MM.1S (cell line): ENCODE measurements at regions not wholly inside any gene's neighbourhood (a gene's known extent, or its start where the extent isn't known, plus 50 kb on each side); places are given as distances from the start of the nearest gene placed in this dataset.

Experiments used
- DNase-seq: peaks from one replicate; pipeline ENCODE4 v3.0.0-alpha.2; 2015
- H2AFZ ChIP-seq: fragments of 300-600 bp; sonication (generic); 2 replicates; pipeline ENCODE4 v1.6.0; 2016; ENCODE audit warnings: antibody characterized with exemption, low read length
- H3F3A ChIP-seq: fragments of 300-600 bp; sonication (generic); 2 replicates; pipeline ENCODE4 v1.6.1; 2016; ENCODE audit warnings: mild to moderate bottlenecking, antibody characterized with exemption, low read length, moderate library complexity, mixed read lengths; ENCODE audit not compliant: insufficient read depth
- H3K27ac ChIP-seq: fragments of 300-600 bp; sonication (generic); 2 replicates; pipeline ENCODE4 v1.5.1; 2016; ENCODE audit warnings: mild to moderate bottlenecking, low read length
- H3K27me3 ChIP-seq: fragments of 300-600 bp; sonication (generic); replicated peaks from 2 replicates; pipeline ENCODE4 v1.6.0; 2016; ENCODE audit warnings: low read length; ENCODE audit not compliant: insufficient read depth
- H3K36me3 ChIP-seq: fragments of 300-600 bp; sonication (generic); replicated peaks from 2 replicates; pipeline ENCODE4 v1.6.1; 2016; ENCODE audit warnings: mild to moderate bottlenecking, low read length, mixed read lengths; ENCODE audit not compliant: insufficient read depth
- H3K4me1 ChIP-seq: fragments of 300-600 bp; sonication (generic); 2 replicates; pipeline ENCODE4 v1.6.1; 2016; ENCODE audit warnings: low read length, mixed read lengths
- H3K4me2 ChIP-seq: fragments of 300-600 bp; sonication (generic); 2 replicates; pipeline ENCODE4 v1.6.0; 2016; ENCODE audit warnings: low read depth, low read length
- H3K4me3 ChIP-seq: fragments of 300-600 bp; sonication (generic); 2 replicates; pipeline ENCODE4 v1.5.1; 2016; ENCODE audit warnings: low read length, mixed read lengths
- H3K79me2 ChIP-seq: fragments of 300-600 bp; sonication (generic); 2 replicates; pipeline ENCODE4 v1.6.1; 2016; ENCODE audit warnings: mixed run types, low read length, mixed read lengths
- H3K9ac ChIP-seq: fragments of 300-600 bp; sonication (generic); 2 replicates; pipeline ENCODE4 v1.6.1; 2016; ENCODE audit warnings: low read length, mixed read lengths
- H3K9me2 ChIP-seq: fragments of 300-600 bp; sonication (generic); replicated peaks from 2 replicates; pipeline ENCODE4 v1.6.1; 2016; ENCODE audit warnings: mild to moderate bottlenecking, low read length, mixed read lengths; ENCODE audit not compliant: insufficient read depth
- H3K9me3 ChIP-seq: fragments of 300-600 bp; sonication (generic); replicated peaks from 2 replicates; pipeline ENCODE4 v1.6.1; 2016; ENCODE audit warnings: mild to moderate bottlenecking, low read length, mixed read lengths; ENCODE audit not compliant: insufficient read depth
- H4K20me1 ChIP-seq: fragments of 300-600 bp; sonication (generic); 2 replicates; pipeline ENCODE4 v1.6.1; 2016; ENCODE audit warnings: mild to moderate bottlenecking, low read length, moderate library complexity, mixed read lengths; ENCODE audit not compliant: insufficient read depth
- EZH2 ChIP-seq: fragments of 300-600 bp; sonication (generic); optimal IDR thresholded peaks from 2 replicates; pipeline ENCODE3; 2017; ENCODE audit warnings: low read depth, mild to moderate bottlenecking, antibody characterized with exemption, low read length, mixed read lengths
- EZH2phosphoT487 ChIP-seq: fragments of 300-600 bp; sonication (generic); IDR thresholded peaks from 2 replicates; pipeline ENCODE4 v1.6.1; 2018; ENCODE audit warnings: antibody characterized with exemption, low read length
- TF ChIP-seq, protein P1 (sequence below): fragments of 300-600 bp; sonication (generic); IDR thresholded peaks from 2 replicates; pipeline ENCODE4 v1.5.1; 2016; ENCODE audit warnings: antibody characterized with exemption, low read length, mixed read lengths

DNA sequence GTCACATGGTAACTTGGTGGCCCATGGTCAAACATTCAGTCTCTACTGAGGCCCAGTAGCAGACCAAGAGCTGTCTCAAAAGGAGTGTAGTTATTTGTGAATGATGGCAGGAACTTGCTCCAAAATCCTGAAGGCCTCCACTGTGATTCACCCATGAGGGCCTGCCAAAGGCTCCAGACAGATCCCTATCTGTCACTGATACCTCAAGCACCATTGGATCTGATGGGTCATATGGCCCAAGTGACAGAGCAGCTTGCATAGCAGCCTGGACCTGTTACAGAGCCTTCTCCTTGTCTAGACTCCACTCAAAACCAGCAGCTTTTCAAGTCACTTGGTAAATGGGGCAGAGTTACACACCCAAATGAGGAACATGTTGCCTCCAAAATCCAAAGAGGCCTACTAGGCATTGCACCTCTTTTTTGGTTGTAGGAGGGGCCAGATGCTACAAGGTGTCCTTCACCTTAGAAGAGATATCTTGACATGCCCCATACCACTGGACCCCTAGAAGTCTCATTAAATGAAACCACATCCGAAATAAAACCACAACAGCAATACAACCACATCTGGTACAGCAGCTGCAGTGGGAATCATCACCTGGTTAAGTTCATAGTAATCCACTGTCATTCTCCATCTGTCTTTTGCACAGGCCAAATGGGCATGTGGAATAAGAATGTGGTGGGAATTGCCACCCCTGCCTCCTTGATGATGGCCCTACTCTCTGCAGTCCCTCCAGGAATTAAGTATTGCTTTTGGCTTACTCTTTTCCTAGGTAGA, 150.4 kb upstream of the MAX start:
- no peak overlapping the region for H3K4me2 ChIP-seq
- H3K9ac ChIP-seq, result no peak overlapping the region
- no peak overlapping the region for H3K27ac ChIP-seq
- no peaks in the 10 kb centered on the region for H3K9me3 ChIP-seq
- DNase-seq, result no peak
- no peaks in the 10 kb centered on the region for H3F3A ChIP-seq
- no peak overlapping the region for H3K4me3 ChIP-seq
- H3K4me1 ChIP-seq, result no peaks in the 10 kb centered on the region
- TF ChIP-seq EZH2phosphoT487 (no peak), EZH2 (no peak)
- TF ChIP-seq, protein P1, sequence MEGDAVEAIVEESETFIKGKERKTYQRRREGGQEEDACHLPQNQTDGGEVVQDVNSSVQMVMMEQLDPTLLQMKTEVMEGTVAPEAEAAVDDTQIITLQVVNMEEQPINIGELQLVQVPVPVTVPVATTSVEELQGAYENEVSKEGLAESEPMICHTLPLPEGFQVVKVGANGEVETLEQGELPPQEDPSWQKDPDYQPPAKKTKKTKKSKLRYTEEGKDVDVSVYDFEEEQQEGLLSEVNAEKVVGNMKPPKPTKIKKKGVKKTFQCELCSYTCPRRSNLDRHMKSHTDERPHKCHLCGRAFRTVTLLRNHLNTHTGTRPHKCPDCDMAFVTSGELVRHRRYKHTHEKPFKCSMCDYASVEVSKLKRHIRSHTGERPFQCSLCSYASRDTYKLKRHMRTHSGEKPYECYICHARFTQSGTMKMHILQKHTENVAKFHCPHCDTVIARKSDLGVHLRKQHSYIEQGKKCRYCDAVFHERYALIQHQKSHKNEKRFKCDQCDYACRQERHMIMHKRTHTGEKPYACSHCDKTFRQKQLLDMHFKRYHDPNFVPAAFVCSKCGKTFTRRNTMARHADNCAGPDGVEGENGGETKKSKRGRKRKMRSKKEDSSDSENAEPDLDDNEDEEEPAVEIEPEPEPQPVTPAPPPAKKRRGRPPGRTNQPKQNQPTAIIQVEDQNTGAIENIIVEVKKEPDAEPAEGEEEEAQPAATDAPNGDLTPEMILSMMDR, result no peak
- H3K9me2 ChIP-seq, result no peaks in the 10 kb centered on the region
- no peak overlapping the region for H2AFZ ChIP-seq
- no peaks in the 10 kb centered on the region for H3K79me2 ChIP-seq
- H4K20me1 ChIP-seq, result no peaks in the 10 kb centered on the region
- no peaks in the 10 kb centered on the region for H3K36me3 ChIP-seq
- H3K27me3 ChIP-seq, result no peaks in the 10 kb centered on the region

DNA sequence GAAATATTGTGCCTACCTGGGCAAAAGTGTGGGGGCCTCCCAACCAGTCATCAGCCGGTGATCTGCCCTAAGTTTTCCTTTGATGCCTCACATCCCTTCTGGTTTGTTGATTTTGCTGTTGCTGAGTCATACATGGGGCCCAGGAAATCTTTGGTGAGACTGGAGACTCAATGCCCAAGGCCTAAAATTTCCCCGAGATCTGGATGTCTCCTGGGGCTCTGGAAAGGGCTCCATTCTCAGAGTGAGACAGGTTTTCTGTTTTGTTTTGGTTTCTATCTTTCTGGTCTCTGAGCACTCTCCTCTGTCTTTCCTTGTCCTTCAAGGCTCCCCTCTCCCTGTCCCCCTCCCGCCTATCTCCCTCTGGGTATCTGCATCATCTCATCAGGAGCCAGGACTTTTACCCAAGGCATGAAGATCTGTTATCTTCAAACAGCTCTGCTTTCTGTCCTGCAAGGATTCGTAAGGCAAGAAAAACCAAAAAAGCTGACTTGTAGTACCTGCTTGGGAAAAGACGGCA, 152.8 kb upstream of the MAX start:
- Histone ChIP-seq H3K27ac (no peak overlapping the region), H3K36me3 (no peaks in the 10 kb centered on the region), H3K27me3 (no peaks in the 10 kb centered on the region), H2AFZ (no peak overlapping the region), H3K9ac (no peak overlapping the region), H4K20me1 (no peaks in the 10 kb centered on the region), H3K9me2 (no peaks in the 10 kb centered on the region), H3K4me3 (no peak overlapping the region), H3F3A (no peaks in the 10 kb centered on the region), H3K4me2 (no peak overlapping the region), H3K79me2 (no peaks in the 10 kb centered on the region), H3K9me3 (no peaks in the 10 kb centered on the region), H3K4me1 (no peaks in the 10 kb centered on the region)
- no peak for DNase-seq
- TF ChIP-seq, protein P1, result no peak
- TF ChIP-seq EZH2phosphoT487 (no peak), EZH2 (no peak)

DNA sequence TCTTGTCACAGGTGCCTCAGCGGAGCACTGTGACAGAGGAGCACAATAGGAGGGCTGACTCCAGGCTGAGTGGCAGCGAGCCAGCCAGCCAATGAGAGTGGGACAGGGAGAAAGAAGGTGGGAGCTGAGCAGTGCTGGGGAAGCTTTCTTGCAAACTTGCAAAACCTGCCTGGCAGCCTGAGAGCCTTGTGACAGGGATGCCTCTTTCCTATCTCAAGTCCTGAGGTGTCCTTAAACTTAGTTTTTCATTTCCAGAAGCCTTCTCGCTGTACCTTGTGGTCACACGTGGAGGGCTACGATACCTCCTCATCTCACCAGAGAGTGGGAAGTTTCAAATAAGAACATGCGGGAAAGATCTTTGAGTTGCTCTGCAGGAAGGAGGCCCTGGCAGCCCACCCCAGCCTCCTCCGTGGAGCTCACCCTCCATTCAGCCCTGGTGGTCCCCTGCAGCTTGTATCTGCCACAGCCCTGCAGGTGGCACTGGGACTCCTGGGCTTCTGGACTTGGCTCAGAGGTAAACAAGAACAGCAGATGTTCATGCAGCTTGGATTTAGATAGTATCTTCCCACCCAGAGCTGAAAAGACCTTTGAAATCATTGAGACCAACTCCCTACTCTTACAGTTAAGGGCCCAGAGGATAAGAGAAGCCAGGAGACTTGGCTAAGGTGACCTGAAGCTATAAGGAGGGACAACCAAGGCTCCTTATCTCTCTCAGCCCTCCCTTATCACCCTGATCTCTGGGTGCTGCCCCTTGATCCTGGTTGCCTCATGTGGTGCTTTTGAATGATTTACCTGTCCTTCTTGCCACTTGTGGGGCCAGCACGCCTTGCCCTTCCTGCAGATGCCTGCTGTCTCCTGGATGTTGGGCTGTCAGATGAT, 153.5 kb upstream of the MAX start:
- no peak overlapping the region for H3K9ac ChIP-seq
- TF ChIP-seq EZH2phosphoT487, result no peak
- H3K79me2 ChIP-seq, result no peaks in the 10 kb centered on the region
- no peak overlapping the region for H3K27ac ChIP-seq
- H3K4me1 ChIP-seq, result no peaks in the 10 kb centered on the region
- no peaks in the 10 kb centered on the region for H3F3A ChIP-seq
- H2AFZ ChIP-seq, result no peak overlapping the region
- H3K9me3 ChIP-seq, result no peaks in the 10 kb centered on the region
- no peak overlapping the region for H3K4me2 ChIP-seq
- no peak for DNase-seq
- H3K4me3 ChIP-seq, result no peak overlapping the region
- no peaks in the 10 kb centered on the region for H3K36me3 ChIP-seq
- H3K27me3 ChIP-seq, result no peaks in the 10 kb centered on the region
- H4K20me1 ChIP-seq, result no peaks in the 10 kb centered on the region
- H3K9me2 ChIP-seq, result no peaks in the 10 kb centered on the region
